GM19468 (cell line): ENCODE measurements at regions not wholly inside any gene's neighbourhood (a gene's known extent, or its start where the extent isn't known, plus 50 kb on each side); places are given as distances from the start of the nearest gene placed in this dataset.
"Not testable (repeated sequence)": the region's sequence is repeated elsewhere in the genome, so short reads cannot be mapped to it uniquely, and the experiment has no call there.

Source experiments
- ATAC-seq: cut with Tn5 transposase; IDR thresholded peaks from one replicate; pipeline ENCODE4 v1.9.1; 2021; ENCODE audit warnings: mild to moderate bottlenecking, moderate library complexity, moderate number of reproducible peaks; ENCODE audit not compliant: unreplicated experiment; ENCODE audit errors: extremely low read depth

- ATAC-seq: no peak
Measured at GRCh38 chr2:176854878-176855277, 357.7 kb upstream of the HNRNPA3 start.

GRCh38 chr2:176856683-176857082 lies 355.9 kb upstream of the HNRNPA3 start:
- no peak for ATAC-seq

DNA sequence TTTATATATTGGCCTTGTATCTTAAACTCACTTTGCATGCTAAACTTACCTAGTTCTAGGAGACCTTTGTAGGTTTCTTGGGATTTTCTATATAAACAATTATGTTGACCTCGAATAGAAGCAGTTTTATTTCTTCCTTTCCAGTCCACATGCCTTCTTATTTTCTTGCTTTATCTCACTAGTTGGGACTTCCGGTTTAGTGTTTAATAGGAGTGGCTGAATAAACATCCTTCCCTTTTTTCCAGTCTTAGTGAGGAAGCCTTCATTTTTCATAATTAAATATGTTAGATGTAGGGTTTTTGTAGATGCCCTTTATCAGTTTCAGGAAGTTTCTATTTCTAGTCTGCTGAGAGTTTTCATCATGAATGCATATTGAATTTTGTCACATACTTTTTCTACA lies 347.3 kb upstream of the HNRNPA3 start:
- no peak for ATAC-seq

- ATAC-seq: no peak
Measured at GRCh38 chr2:176872406-176872805, 340.2 kb upstream of the HNRNPA3 start.

GRCh38 chr2:176873403-176873802 lies 339.2 kb upstream of the HNRNPA3 start:
- ATAC-seq: no peak

DNA sequence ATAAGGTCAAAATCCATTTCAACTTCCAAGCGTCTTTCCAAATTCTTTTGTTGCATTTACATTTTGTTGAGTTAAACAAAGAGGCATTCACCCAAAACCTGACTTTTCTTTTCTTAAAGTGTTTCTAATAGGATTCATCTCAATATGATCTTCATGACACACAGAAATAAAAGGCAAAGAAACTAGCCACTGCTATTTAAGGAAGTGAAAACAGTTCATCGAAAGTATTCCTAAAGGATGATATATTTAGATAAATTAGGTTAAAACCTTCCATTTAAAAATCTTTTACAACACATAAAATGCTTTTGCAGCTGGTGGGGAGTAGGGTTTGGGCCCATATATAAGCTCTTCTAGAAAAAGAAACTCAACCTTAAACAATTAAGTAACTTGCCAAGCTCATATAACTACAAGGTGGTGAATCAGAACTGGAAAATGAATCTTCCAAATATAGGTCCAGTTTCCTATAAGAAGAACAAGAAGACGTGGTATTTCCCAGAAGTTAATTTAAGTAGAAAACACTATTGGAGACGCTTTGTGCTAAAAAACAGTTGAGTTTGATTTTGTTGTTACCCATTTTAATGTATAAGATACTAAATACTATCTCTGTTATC lies 336.0 kb upstream of the HNRNPA3 start:
- no peak for ATAC-seq

DNA sequence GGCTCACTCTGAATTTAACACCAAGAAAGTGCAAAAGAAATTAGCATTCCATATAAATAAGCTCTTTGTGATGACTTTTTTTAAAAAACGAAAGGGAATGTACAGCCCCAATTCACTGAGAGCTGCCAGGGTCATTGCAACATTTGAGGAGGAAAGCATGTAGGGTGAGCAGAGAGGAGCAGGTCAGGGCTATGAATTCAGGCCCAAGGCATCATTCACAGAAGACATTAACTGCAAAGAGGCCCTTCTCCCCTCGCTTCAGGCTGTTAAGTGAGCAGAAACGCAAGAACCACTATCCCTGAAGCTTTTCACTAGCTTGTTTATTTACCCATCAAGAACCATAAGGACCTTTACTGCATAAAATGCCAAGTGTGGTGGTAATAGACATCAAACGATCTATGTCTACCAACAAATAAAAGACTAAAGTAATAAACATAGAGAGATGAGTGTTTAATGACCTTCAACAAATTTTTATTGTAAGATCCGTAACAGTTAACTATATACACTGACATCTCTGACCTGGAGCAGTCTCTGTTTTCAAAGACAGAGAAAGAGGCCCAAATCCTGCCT lies 333.1 kb upstream of the HNRNPA3 start:
- no peak for ATAC-seq

DNA sequence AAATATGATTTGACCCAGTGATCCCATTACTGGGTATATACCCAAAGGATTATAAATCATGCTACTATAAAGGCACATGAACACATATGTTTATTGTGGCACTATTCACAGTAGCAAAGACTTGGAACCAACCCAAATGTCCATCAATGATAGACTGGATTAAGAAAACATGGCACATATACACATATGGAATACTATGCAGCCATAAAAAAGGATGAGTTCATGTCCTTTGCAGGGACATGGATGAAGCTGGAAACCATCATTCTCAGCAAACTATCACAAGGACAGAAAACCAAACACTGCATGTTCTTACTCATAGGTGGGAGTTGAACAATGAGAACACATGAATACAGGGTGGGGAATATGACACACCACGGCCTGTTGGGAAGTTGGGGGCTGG lies 330.5 kb upstream of the HNRNPA3 start:
- ATAC-seq: not testable (repeated sequence)

DNA sequence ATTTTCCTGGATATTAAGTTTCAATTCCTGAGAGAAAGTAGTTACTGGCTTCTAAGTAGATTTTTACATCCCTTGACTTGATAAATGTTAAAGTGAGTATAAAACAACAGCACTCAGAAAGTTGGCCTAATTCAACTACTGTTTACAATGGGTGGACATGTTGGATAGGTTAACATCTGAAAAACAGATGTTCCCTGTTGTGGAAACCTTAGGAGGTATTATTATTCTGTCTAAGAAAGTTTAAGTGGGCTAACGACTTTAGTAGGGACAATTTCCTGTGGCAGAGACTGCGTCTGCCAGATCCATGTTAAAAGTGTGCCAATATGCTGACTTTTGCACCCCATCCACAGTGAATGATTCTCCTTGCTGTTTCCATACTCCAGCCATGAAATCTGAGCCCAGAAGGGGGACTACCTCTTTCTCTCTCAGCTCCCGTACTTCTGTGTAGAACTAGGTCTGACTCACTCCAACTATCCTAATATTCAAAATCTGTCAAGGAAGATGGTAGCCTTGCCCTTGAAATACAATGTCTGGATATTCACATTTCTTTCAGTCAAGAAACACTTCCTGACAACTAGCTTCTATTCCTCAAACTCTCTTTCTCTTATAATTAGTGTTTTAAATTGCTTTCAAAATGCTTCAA lies 327.5 kb upstream of the HNRNPA3 start:
- no peak for ATAC-seq

GRCh38 chr2:176885661-176886060 lies 326.9 kb upstream of the HNRNPA3 start:
- ATAC-seq: no peak

- no peak for ATAC-seq
Measured at GRCh38 chr2:176891105-176891504, 321.5 kb upstream of the HNRNPA3 start.

DNA sequence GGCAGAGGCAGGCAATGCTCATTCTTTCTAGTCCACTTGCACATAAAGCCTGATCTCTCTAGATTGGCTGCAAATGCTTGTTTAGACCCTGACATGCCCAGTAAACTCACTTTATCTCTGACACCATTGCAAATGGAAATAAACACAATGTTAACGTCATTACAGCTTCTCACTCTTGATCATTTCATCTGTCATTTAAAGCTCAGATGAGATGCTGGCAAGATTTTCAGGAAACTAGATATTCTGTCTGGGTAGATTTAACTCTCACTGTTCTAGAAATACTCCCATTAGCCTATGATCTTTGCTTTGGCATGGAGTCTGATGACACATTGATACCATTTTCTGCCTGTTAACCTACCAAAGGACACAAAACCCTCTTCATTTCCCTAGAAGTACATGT lies 320.7 kb upstream of the HNRNPA3 start:
- no peak for ATAC-seq

- no peak for ATAC-seq
Measured at GRCh38 chr2:176892676-176893226, 319.8 kb upstream of the HNRNPA3 start.

- no peak for ATAC-seq
Measured at GRCh38 chr2:176895158-176895557, 317.4 kb upstream of the HNRNPA3 start.

DNA sequence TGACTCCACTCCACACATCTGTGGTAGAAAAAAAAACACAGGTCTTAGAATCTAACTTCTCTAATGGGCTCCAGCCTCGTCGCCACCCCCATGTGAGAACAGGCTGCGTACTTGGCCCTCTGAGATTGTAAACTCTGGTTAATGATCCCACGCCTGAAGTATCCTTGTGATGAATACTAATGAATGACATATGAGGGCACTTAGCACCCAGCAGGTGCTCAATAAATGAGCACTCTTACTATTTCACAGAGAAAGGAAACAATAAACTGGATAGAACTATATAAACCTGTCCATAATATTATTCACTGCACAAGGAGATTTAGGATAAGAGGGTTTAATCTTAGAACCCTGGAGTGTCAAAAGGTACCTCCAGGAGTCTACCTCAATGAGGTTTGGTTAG lies 310.1 kb upstream of the HNRNPA3 start:
- ATAC-seq: no peak

- ATAC-seq: not testable (repeated sequence)
Measured at GRCh38 chr2:176904053-176904452, 308.5 kb upstream of the HNRNPA3 start.

GRCh38 chr2:176907341-176907740 lies 305.3 kb upstream of the HNRNPA3 start:
- ATAC-seq: no peak

GRCh38 chr2:176910828-176911227 lies 301.8 kb upstream of the HNRNPA3 start:
- no peak for ATAC-seq

DNA sequence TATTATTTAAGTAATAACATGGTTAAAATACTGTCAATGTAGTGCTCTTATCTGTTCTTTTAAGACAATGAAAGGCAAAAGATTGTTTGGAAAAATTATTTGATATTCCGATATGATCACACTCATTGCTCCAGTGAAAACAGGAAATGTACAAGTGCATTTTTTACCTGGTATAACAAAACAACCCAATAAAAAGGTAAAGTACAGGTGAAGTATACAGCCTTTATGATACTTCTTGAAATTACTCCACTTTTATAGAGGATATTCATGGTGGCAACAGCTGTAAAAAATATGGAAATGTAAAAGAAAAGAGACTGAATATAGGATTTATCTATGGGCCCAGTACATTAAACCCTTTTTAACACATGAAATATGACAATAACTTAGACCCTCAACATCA lies 298.6 kb upstream of the HNRNPA3 start:
- no peak for ATAC-seq

GRCh38 chr2:176914371-176914770 lies 298.2 kb upstream of the HNRNPA3 start:
- ATAC-seq: no peak

DNA sequence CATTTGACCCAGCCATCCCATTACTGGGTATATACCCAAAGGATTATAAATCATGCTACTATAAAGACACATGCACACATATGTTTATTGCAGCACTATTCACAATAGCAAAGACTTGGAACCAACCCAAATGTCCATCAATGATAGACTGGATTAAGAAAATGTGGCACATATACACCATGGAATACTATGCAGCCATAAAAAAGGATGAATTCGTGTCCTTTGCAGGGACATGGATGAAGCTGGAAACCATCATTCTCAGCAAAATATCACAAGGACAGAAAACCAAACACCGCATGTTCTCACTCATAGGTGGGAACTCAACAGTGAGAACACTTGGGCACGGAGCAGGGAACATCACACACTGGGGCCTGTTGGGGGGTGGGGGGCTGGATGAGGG lies 290.0 kb upstream of the HNRNPA3 start:
- not testable (repeated sequence) for ATAC-seq

- ATAC-seq: no peak
Measured at GRCh38 chr2:176923205-176923604, 289.4 kb upstream of the HNRNPA3 start.
